Upper lobe of left lung (tissue), 4 donors: ENCODE measurements at regions not wholly inside any gene's neighbourhood (a gene's known extent, or its start where the extent isn't known, plus 50 kb on each side); places are given as distances from the start of the nearest gene placed in this dataset.

Experiments used
- EP300 ChIP-seq, 4 donors: sonication (generic); formaldehyde crosslinking; IDR thresholded peaks; one replicate each; pipeline ENCODE4 v1.5.1; 2017; ENCODE audit warnings: antibody characterized with exemption in 4 of 4, control low read depth in 2 of 4
- POLR2A ChIP-seq, 4 donors: fragments of 450-650 bp; IDR thresholded peaks; one replicate each; pipeline ENCODE4 v1.5.1; 2016 to 2017; ENCODE audit warnings: antibody characterized with exemption in 4 of 4, mild to moderate bottlenecking in 2 of 4
- POLR2AphosphoS5 ChIP-seq, 2 donors: sonication (generic); formaldehyde crosslinking; IDR thresholded peaks; one replicate each; pipeline ENCODE4 v1.5.1; 2017; ENCODE audit warnings: antibody characterized with exemption in 2 of 2
- TF ChIP-seq, protein P1 (sequence below), 6 experiments: fragments of 450-650 bp in 4 of 6; fragments of 200-600 bp in 2 of 6; sonication (generic) in 2 of 6; IDR thresholded peaks; one replicate each; pipeline ENCODE4 v1.5.1; 2016 to 2019; ENCODE audit warnings: antibody characterized with exemption in 6 of 6

DNA sequence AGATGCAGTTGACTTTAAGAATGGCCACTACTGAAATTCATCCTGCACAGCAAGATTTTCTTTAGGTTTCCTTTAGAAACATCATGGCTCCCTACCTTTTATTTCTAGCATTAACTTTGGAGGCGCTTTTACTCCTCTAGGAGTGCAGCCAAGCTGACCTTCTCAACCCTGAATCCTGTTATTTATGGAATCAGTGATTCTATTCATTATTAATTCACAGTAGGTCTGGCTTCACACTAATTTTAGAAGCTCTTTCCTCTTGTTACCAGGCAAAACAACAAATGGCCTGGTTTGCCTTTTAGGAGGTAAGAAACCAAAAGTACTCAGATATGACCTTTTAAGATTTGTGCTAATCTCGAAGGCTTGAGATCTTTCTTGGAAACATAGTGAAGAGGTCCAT, 93.0 kb upstream of the PELI1 start:
- TF ChIP-seq, protein P1, sequence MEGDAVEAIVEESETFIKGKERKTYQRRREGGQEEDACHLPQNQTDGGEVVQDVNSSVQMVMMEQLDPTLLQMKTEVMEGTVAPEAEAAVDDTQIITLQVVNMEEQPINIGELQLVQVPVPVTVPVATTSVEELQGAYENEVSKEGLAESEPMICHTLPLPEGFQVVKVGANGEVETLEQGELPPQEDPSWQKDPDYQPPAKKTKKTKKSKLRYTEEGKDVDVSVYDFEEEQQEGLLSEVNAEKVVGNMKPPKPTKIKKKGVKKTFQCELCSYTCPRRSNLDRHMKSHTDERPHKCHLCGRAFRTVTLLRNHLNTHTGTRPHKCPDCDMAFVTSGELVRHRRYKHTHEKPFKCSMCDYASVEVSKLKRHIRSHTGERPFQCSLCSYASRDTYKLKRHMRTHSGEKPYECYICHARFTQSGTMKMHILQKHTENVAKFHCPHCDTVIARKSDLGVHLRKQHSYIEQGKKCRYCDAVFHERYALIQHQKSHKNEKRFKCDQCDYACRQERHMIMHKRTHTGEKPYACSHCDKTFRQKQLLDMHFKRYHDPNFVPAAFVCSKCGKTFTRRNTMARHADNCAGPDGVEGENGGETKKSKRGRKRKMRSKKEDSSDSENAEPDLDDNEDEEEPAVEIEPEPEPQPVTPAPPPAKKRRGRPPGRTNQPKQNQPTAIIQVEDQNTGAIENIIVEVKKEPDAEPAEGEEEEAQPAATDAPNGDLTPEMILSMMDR (IDR thresholded peaks at IDR 0.05) = no peak
- TF ChIP-seq POLR2AphosphoS5 (IDR thresholded peaks at IDR 0.05) = no peak
- no peak for TF ChIP-seq POLR2A (IDR thresholded peaks at IDR 0.05)
- no peak for TF ChIP-seq EP300 (IDR thresholded peaks at IDR 0.05)
